Activated naive CD8-positive, alpha-beta T cell treated with anti-CD3 and anti-CD28 coated beads, Interleukin-2, amount 50 U/mL, for 24 hours (primary cell): ENCODE measurements at regions not wholly inside any gene's neighbourhood (a gene's known extent, or its start where the extent isn't known, plus 50 kb on each side); places are given as distances from the start of the nearest gene placed in this dataset.
"Not testable (repeated sequence)": the region's sequence is repeated elsewhere in the genome, so short reads cannot be mapped to it uniquely, and the experiment has no call there.

ENCODE experiments used
- ATAC-seq: fragments of 150-1000 bp; cut with Tn5 transposase; one replicate; pipeline ENCODE4 v1.10.0; 2021
- DNase-seq: peaks from one replicate; pipeline ENCODE4 v3.0.0; 2021
- H3K27ac Mint-ChIP-seq: one replicate; pipeline ENCODE4 v1.8.0; 2021; ENCODE audit warnings: mild to moderate bottlenecking, mixed read lengths
- H3K27me3 Mint-ChIP-seq: one replicate; pipeline ENCODE4 v1.8.0; 2021; ENCODE audit warnings: mixed read lengths
- H3K36me3 Mint-ChIP-seq: one replicate; pipeline ENCODE4 v1.8.0; 2021; ENCODE audit warnings: low read depth, mixed read lengths
- H3K4me1 Mint-ChIP-seq: one replicate; pipeline ENCODE4 v1.8.0; 2021; ENCODE audit warnings: mixed read lengths
- H3K4me3 Mint-ChIP-seq: one replicate; pipeline ENCODE4 v1.8.0; 2021; ENCODE audit warnings: mild to moderate bottlenecking, moderate library complexity, mixed read lengths
- H3K9me3 Mint-ChIP-seq: one replicate; pipeline ENCODE4 v1.8.0; 2021; ENCODE audit warnings: mixed read lengths

DNA sequence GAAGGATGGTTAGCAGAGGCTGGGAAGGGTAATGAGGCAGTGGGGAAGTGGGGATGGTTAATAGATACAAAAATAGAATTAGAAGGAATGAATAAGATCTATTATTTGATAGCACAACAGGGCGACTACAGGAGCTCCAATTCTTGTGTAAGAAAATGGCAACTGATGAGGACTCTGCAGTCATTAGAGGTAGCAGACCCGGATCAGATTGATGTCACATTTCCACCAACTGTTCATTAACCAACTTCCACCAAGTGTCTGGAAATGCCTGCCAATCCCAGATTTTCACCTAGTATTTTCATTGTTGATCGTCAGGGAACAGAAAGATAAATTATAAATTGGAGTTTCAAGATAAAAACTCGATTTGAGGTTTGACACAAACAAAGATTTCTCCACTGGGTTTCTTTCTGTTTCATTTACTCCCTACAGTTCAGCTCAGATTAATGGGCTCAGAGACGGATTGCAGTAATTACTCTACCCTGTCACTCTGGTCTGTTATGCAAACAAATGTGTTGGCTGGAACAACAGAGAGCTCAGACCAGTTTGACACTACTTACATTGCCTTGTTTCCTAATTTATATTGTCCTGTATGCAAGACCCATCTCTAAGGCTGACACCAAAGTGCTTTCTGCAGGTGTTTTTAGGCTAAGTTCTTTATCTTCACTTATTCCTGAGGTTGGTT lies 909.2 kb upstream of the PRKX start:
- no peak for ATAC-seq
- Mint-ChIP-seq H3K27ac (no peak overlapping the region), H3K27me3 (no peaks in the 10 kb centered on the region)

GRCh38 chrX:4613651-4614050 lies 900.2 kb upstream of the PRKX start:
- not testable (repeated sequence) for H3K36me3 Mint-ChIP-seq, H3K4me3 Mint-ChIP-seq, DNase-seq

More for the DNA sequence above, 909.2 kb upstream of the PRKX start:
- no peak overlapping the region for H3K4me3 Mint-ChIP-seq
- DNase-seq, result no peak
- H3K36me3 Mint-ChIP-seq, result no peaks in the 10 kb centered on the region
- peaks cover 3% of the 10 kb centered on the region for H3K9me3 Mint-ChIP-seq
- no peaks in the 10 kb centered on the region for H3K4me1 Mint-ChIP-seq

DNA sequence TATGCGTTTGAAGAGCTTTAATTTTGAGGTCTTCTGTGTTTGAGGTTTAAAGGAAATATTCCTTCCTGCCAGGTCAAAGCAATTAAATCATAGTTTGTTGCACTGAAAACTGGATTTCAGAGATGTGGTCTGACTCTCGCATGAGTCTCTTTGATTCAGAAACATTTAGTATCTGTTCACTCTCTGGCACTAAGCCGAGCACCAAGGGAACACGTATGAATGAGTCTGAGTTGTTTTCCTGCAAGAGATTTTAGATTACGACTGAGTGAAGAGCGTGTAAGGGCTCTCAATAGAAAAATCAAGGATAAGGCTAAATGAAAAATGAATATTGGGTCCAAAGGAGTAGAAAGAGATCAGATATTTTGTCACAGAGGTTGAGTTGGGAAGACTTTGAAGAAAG lies 875.4 kb upstream of the PRKX start:
- ATAC-seq, result no peak
- H3K36me3 Mint-ChIP-seq, result no peaks in the 10 kb centered on the region
- peaks cover 8% of the 10 kb centered on the region for H3K9me3 Mint-ChIP-seq
- H3K27me3 Mint-ChIP-seq, result no peaks in the 10 kb centered on the region
- H3K27ac Mint-ChIP-seq, result no peak overlapping the region
- H3K4me3 Mint-ChIP-seq, result no peak overlapping the region
- H3K4me1 Mint-ChIP-seq, result no peaks in the 10 kb centered on the region
- no peak for DNase-seq

More at GRCh38 chrX:4613651-4614050, 900.2 kb upstream of the PRKX start:
- H3K27ac Mint-ChIP-seq, H3K4me1 Mint-ChIP-seq, ATAC-seq, H3K9me3 Mint-ChIP-seq, H3K27me3 Mint-ChIP-seq: not testable (repeated sequence)

GRCh38 chrX:4588466-4588865 lies 875.0 kb upstream of the PRKX start:
- Mint-ChIP-seq H3K4me3 (no peak overlapping the region), H3K4me1 (no peaks in the 10 kb centered on the region), H3K36me3 (no peaks in the 10 kb centered on the region), H3K27ac (no peak overlapping the region), H3K9me3 (peaks cover 8% of the 10 kb centered on the region), H3K27me3 (no peaks in the 10 kb centered on the region)
- ATAC-seq (no peak), DNase-seq (no peak)

GRCh38 chrX:4588056-4588455 lies 874.6 kb upstream of the PRKX start:
- ATAC-seq (no peak), DNase-seq (no peak)
- no peaks in the 10 kb centered on the region for H3K4me1 Mint-ChIP-seq
- no peaks in the 10 kb centered on the region for H3K36me3 Mint-ChIP-seq
- no peaks in the 10 kb centered on the region for H3K27me3 Mint-ChIP-seq
- no peak overlapping the region for H3K27ac Mint-ChIP-seq
- no peak overlapping the region for H3K4me3 Mint-ChIP-seq
- H3K9me3 Mint-ChIP-seq, result peaks cover 8% of the 10 kb centered on the region

DNA sequence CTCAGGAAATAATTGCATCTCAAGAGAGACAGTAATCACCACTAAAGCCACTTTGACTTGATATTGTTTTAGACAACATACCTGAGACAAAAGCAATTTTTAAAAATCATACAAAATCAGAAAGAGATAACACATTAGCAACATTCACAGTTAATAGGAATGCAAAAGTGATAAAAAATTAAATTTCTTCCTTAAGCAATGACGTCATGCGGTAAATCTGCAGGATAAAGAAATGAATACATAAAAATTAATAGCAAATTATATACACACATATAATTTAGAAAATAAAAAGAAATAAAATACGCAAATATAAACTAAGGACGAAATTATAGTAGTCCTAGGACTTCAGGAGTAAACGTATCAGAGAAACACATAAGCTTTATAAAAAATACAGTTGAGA lies 866.5 kb upstream of the PRKX start:
- no peaks in the 10 kb centered on the region for H3K36me3 Mint-ChIP-seq
- DNase-seq (no peak), ATAC-seq (no peak)
- H3K4me3 Mint-ChIP-seq, result no peak overlapping the region
- no peaks in the 10 kb centered on the region for H3K27me3 Mint-ChIP-seq
- no peaks in the 10 kb centered on the region for H3K4me1 Mint-ChIP-seq
- H3K9me3 Mint-ChIP-seq, result peaks cover 4% of the 10 kb centered on the region
- H3K27ac Mint-ChIP-seq, result no peak overlapping the region

DNA sequence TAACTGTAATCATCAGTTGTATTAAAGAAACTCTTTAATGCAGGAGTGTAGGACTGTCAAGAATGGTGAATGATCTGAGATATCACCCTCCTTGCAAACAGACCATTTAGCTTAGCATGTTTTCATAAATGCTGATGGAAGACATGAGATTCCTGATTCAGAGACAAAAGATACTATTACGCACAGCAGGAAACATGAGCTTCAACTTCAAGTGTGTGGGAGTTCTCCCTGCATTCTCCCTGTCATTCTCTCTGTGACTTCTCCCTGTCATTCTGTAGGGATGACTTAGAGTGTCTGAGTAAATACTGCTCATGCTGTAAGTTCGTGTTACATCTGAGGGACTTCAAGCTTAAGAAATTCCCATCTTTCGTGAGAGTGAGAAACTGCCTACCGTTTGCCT lies 866.0 kb upstream of the PRKX start:
- Mint-ChIP-seq H3K27me3 (no peaks in the 10 kb centered on the region), H3K36me3 (no peaks in the 10 kb centered on the region), H3K4me1 (no peaks in the 10 kb centered on the region), H3K4me3 (no peak overlapping the region), H3K27ac (no peak overlapping the region), H3K9me3 (no peaks in the 10 kb centered on the region)
- ATAC-seq, result no peak
- no peak for DNase-seq

DNA sequence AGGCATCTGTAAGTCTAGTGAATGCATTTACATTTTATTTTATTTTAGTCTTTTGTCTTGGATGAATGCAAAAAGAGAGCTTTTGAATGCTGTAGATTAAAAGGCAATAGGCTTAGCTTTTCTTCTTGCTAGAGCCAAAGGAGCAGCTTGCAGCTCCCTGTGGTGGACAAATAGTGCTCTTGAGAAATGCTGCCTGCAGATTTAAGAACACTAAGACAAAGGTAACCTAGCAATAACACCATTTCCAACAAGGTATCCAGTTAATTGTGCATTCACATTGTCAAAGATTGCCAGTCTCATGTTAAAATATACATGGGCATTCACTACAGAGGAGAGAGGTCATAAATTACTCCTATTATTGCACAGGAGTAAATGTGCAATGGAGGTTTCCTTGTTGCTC lies 859.2 kb upstream of the PRKX start:
- H3K27me3 Mint-ChIP-seq, result no peaks in the 10 kb centered on the region
- H3K9me3 Mint-ChIP-seq, result no peaks in the 10 kb centered on the region
- ATAC-seq, result no peak
- no peak for DNase-seq
- no peak overlapping the region for H3K4me3 Mint-ChIP-seq
- no peaks in the 10 kb centered on the region for H3K36me3 Mint-ChIP-seq
- H3K4me1 Mint-ChIP-seq, result no peaks in the 10 kb centered on the region
- no peak overlapping the region for H3K27ac Mint-ChIP-seq

DNA sequence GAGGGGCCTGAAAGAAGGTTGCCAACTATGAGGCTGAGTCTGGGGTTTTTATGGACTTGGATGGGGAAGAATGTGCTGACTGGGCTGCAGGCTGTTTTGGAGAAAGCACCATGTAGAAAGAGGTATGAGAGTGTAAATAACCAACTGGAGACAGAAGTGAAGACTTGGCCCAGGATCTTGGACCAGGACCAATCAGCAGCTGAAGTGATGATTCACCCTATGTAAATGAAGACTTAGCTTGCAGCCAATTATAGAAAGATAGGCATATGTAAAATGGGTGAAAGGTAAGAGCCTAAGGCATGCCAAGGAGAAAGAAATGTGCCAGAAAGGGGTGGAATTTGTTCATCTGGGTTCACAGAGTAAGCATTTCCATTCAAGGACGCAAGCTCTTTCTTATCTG lies 856.7 kb upstream of the PRKX start:
- no peak for DNase-seq
- no peak for ATAC-seq
- Mint-ChIP-seq H3K4me3 (no peak overlapping the region), H3K4me1 (no peaks in the 10 kb centered on the region), H3K36me3 (no peaks in the 10 kb centered on the region), H3K27me3 (no peaks in the 10 kb centered on the region), H3K27ac (no peak overlapping the region), H3K9me3 (no peaks in the 10 kb centered on the region)

DNA sequence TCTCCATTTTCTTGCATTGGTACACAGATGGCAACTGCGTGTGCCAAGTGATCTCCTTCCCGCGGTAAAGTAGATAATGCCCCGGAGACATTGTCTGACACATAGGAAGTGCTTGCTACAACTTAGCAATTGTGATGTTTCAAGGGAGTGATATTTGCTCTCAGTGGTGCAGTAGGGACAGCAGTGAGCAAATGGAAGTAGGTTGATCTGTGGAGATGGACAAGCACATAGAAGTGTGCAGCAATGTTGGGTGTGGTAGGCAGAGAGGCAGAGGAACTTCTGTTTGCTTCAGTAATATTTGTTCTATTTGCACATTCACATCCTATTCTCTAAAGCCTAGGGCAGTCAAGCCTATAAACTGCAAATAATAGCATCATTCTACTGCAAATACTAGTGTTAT lies 846.7 kb upstream of the PRKX start:
- no peak overlapping the region for H3K4me3 Mint-ChIP-seq
- ATAC-seq, result no peak
- H3K9me3 Mint-ChIP-seq, result no peaks in the 10 kb centered on the region
- no peak overlapping the region for H3K27ac Mint-ChIP-seq
- H3K36me3 Mint-ChIP-seq, result no peaks in the 10 kb centered on the region
- no peak for DNase-seq
- H3K27me3 Mint-ChIP-seq, result no peaks in the 10 kb centered on the region
- H3K4me1 Mint-ChIP-seq, result no peaks in the 10 kb centered on the region

- ATAC-seq (no peak), DNase-seq (no peak)
- no peaks in the 10 kb centered on the region for H3K36me3 Mint-ChIP-seq
- no peak overlapping the region for H3K4me3 Mint-ChIP-seq
- no peaks in the 10 kb centered on the region for H3K27me3 Mint-ChIP-seq
- H3K27ac Mint-ChIP-seq, result no peak overlapping the region
- H3K4me1 Mint-ChIP-seq, result no peaks in the 10 kb centered on the region
- H3K9me3 Mint-ChIP-seq, result no peaks in the 10 kb centered on the region
These were observed 836.6 kb upstream of the PRKX start for GRCh38 chrX:4550018-4550417.

GRCh38 chrX:4547213-4547836 lies 833.9 kb upstream of the PRKX start:
- no peak for ATAC-seq
- H3K27ac Mint-ChIP-seq, result no peak overlapping the region

GRCh38 chrX:4546178-4546577 lies 832.7 kb upstream of the PRKX start:
- not testable (repeated sequence) for H3K4me3 Mint-ChIP-seq, ATAC-seq, H3K4me1 Mint-ChIP-seq, H3K9me3 Mint-ChIP-seq, H3K27me3 Mint-ChIP-seq, DNase-seq, H3K36me3 Mint-ChIP-seq, H3K27ac Mint-ChIP-seq

More at GRCh38 chrX:4547213-4547836, 833.9 kb upstream of the PRKX start:
- no peaks in the 10 kb centered on the region for H3K27me3 Mint-ChIP-seq
- H3K9me3 Mint-ChIP-seq, result no peaks in the 10 kb centered on the region
- no peaks in the 10 kb centered on the region for H3K36me3 Mint-ChIP-seq
- H3K4me1 Mint-ChIP-seq, result no peaks in the 10 kb centered on the region
- DNase-seq, result peak; percentile 10
- no peak overlapping the region for H3K4me3 Mint-ChIP-seq

DNA sequence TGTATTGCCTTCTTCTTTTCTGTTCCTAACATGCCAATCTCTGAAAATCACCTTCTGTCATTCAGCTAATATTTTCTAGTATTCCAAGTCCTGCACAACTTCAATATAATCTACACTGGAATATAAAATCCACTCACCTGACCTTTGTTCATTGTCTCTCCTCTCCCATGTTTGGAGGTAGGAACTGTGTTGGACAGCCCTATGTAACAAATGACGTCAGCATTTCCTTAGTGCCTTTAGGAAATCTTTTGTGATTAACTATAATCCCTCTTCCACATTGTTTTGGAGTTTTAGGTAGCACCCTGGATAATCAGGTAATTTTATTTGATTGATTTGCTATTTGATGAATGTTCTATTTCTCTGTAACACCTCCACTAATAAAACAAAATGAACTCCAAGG lies 814.8 kb upstream of the PRKX start:
- Mint-ChIP-seq H3K4me3 (no peak overlapping the region), H3K4me1 (no peaks in the 10 kb centered on the region), H3K27ac (no peak overlapping the region), H3K36me3 (no peaks in the 10 kb centered on the region), H3K27me3 (no peaks in the 10 kb centered on the region), H3K9me3 (no peaks in the 10 kb centered on the region)
- ATAC-seq, result no peak
- no peak for DNase-seq

GRCh38 chrX:4485912-4486311 lies 772.5 kb upstream of the PRKX start:
- Mint-ChIP-seq H3K36me3 (no peaks in the 10 kb centered on the region), H3K4me1 (no peaks in the 10 kb centered on the region), H3K9me3 (no peaks in the 10 kb centered on the region), H3K27ac (no peak overlapping the region), H3K27me3 (no peaks in the 10 kb centered on the region), H3K4me3 (no peak overlapping the region)
- DNase-seq (no peak), ATAC-seq (no peak)

DNA sequence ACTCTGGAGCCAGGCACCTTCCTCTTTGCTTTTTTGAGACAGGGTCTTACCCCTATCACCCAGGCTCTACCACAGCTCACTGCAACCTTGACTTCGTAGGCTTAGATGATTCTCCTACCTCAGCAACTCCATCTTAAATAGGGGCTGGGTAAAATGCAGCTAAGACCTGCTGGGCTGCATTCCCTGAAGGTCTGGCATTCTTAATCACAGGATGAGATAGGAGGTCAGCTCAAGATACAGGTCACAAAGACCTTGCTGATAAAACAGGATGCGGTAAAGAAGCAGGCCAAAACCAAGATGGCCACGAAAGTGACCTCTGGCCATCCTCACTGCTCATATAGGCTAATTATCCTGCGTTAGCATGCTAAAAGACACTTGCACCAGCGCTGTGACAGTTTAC lies 770.8 kb upstream of the PRKX start:
- DNase-seq, result no peak

More for the DNA sequence above, 770.8 kb upstream of the PRKX start:
- no peaks in the 10 kb centered on the region for H3K9me3 Mint-ChIP-seq
- no peaks in the 10 kb centered on the region for H3K27me3 Mint-ChIP-seq
- H3K27ac Mint-ChIP-seq, result no peak overlapping the region
- no peak for ATAC-seq
- no peaks in the 10 kb centered on the region for H3K36me3 Mint-ChIP-seq
- H3K4me3 Mint-ChIP-seq, result no peak overlapping the region
- no peaks in the 10 kb centered on the region for H3K4me1 Mint-ChIP-seq
